ENCODE measurements at regions not wholly inside any gene's neighbourhood (a gene's known extent, or its start where the extent isn't known, plus 50 kb on each side); places are given as distances from the start of the nearest gene placed in this dataset.

- no peak for DNase-seq (ENCODE audit: low read depth)
Measured at GRCh38 chr1:30035522-30036228, 687.7 kb downstream of the MATN1 start.

- peak; percentile 9 for DNase-seq (ENCODE audit: low read depth)
Measured at GRCh38 chr1:30034627-30035521, 688.5 kb downstream of the MATN1 start.

- no peak for DNase-seq (ENCODE audit: low read depth)
Measured at GRCh38 chr1:30034105-30034626, 689.2 kb downstream of the MATN1 start.

- DNase-seq (ENCODE audit: low read depth), result peak; percentile 34
Measured at GRCh38 chr1:30033256-30034104, 689.9 kb downstream of the MATN1 start.

- DNase-seq (ENCODE audit: low read depth), result no peak
Measured at GRCh38 chr1:30032302-30032701, 691.1 kb downstream of the MATN1 start.

GRCh38 chr1:30029677-30030076, 693.7 kb downstream of the MATN1 start:
- no peak for DNase-seq (ENCODE audit: low read depth)

- no peak for DNase-seq (ENCODE audit: low read depth)
Measured at GRCh38 chr1:30028939-30029338, 694.4 kb downstream of the MATN1 start.

- DNase-seq (ENCODE audit: low read depth), result no peak
Measured at GRCh38 chr1:30028283-30028682, 695.1 kb downstream of the MATN1 start.

- DNase-seq (ENCODE audit: low read depth), result no peak
Measured at GRCh38 chr1:30027247-30027646, 696.1 kb downstream of the MATN1 start.

GRCh38 chr1:30024411-30025195, 698.8 kb downstream of the MATN1 start:
- DNase-seq (ENCODE audit: low read depth), result no peak

- no peak for DNase-seq (ENCODE audit: low read depth)
Measured at GRCh38 chr1:30023339-30024022, 699.9 kb downstream of the MATN1 start.

GRCh38 chr1:30014031-30014430, 709.4 kb downstream of the MATN1 start:
- no peak for DNase-seq (ENCODE audit: low read depth)

- no peak for DNase-seq (ENCODE audit: low read depth)
Measured at GRCh38 chr1:30012455-30013440, 710.6 kb downstream of the MATN1 start.

GRCh38 chr1:30011970-30012369, 711.4 kb downstream of the MATN1 start:
- no peak for DNase-seq (ENCODE audit: low read depth)

- no peak for DNase-seq (ENCODE audit: low read depth)
Measured at GRCh38 chr1:30010506-30011106, 712.8 kb downstream of the MATN1 start.

GRCh38 chr1:30009720-30010119, 713.7 kb downstream of the MATN1 start:
- no peak for DNase-seq (ENCODE audit: low read depth)

- DNase-seq (ENCODE audit: low read depth), result peak; percentile 77
Measured at GRCh38 chr1:30008998-30009657, 714.3 kb downstream of the MATN1 start.

GRCh38 chr1:30008372-30008997, 714.9 kb downstream of the MATN1 start:
- no peak for DNase-seq (ENCODE audit: low read depth)

Measured in renal cortical epithelial cell (primary cell).